GM12878 (cell line): ENCODE measurements at regions not wholly inside any gene's neighbourhood (a gene's known extent, or its start where the extent isn't known, plus 50 kb on each side); places are given as distances from the start of the nearest gene placed in this dataset.

ENCODE experiments used
- ATAC-seq: fragments of 200-7000 bp; cut with Tn5 transposase; 3 replicates; pipeline ENCODE4 v1.9.1; 2020; ENCODE audit warnings: mild to moderate bottlenecking, moderate library complexity
- BruUV-seq: library from RNA; stranded (reverse); fragments of 400-500 nt; replicated peaks from 2 replicates; lab custom pipeline; 2021; lab: Mats Ljungman, UMichigan
- CTCF ChIA-PET: fragments of 300-600 bp; sonication (Branson Sonifier 250); formaldehyde crosslinking; extraction: SDS; loops from one replicate; lab custom pipeline; 2021; ENCODE audit warnings: inconsistent platforms; lab: Yijun Ruan, JAX
- POLR2A ChIA-PET: fragments of 350-600 bp; formaldehyde crosslinking; extraction: SDS; loops from one replicate; lab custom pipeline; 2021; ENCODE audit warnings: inconsistent platforms; lab: Charles Lee
- RAD21 ChIA-PET: fragments of 300-600 bp; sonication (Branson Sonifier 250); formaldehyde crosslinking; loops from one replicate; lab custom pipeline; 2023; ENCODE audit warnings: antibody characterized with exemption; ENCODE audit not compliant: unreplicated experiment; lab: Charles Lee
- SMC1A ChIA-PET: fragments of 300-600 bp; sonication (Branson Sonifier 250); formaldehyde crosslinking; loops from one replicate; lab custom pipeline; 2023; ENCODE audit not compliant: unreplicated experiment, uncharacterized antibody; lab: Charles Lee
- DNase-seq: peaks from one replicate; pipeline ENCODE4 v3.0.0-alpha.2; 2011; ENCODE audit warnings: low read depth, low spot score
- FAIRE-seq: peaks from 3 replicates; lab custom pipeline; 2011; peaks lifted over from hg19 to GRCh38; lab: Jason Lieb, UNC
- H2AFZ ChIP-seq: 2 replicates; pipeline ENCODE4 v1.6.0; 2011; ENCODE audit warnings: low read depth, low read length, control low read depth; ENCODE audit not compliant: control insufficient read depth
- H3K27ac ChIP-seq: 2 replicates; pipeline ENCODE4 v1.5.1; 2011; ENCODE audit warnings: control low read depth; ENCODE audit not compliant: control insufficient read depth, insufficient read depth
- H3K27me3 ChIP-seq, 2 experiments: replicated peaks in 1 of 2; 2 replicates each; pipeline versions ENCODE4 v1.6.0 to v1.6.1; 2011; ENCODE audit warnings: low read length in 1 of 2; ENCODE audit not compliant: control insufficient read depth in 2 of 2, insufficient read depth in 2 of 2
- H3K36me3 ChIP-seq, 2 experiments: 2 replicates each; pipeline ENCODE4 v1.5.1; 2011; ENCODE audit warnings: low read length in 1 of 2; ENCODE audit not compliant: control insufficient read depth in 2 of 2, insufficient read depth in 2 of 2
- H3K4me1 ChIP-seq: 2 replicates; pipeline ENCODE4 v1.6.1; 2011; ENCODE audit warnings: mild to moderate bottlenecking, low read length, moderate library complexity, mixed read lengths; ENCODE audit not compliant: control insufficient read depth, insufficient read depth
- H3K4me2 ChIP-seq: 2 replicates; pipeline ENCODE4 v1.6.0; 2011; ENCODE audit warnings: control low read depth; ENCODE audit not compliant: control insufficient read depth, insufficient read depth
- H3K4me3 ChIP-seq: fragments of 200-600 bp; sonication (generic); 2 replicates; pipeline ENCODE4 v1.5.1; 2016
- H3K79me2 ChIP-seq: 2 replicates; pipeline ENCODE4 v1.6.0; 2011; ENCODE audit warnings: low read length; ENCODE audit not compliant: control insufficient read depth, insufficient read depth
- H3K9ac ChIP-seq: 2 replicates; pipeline ENCODE4 v1.8.0; 2011; ENCODE audit warnings: low read length, control low read depth, mixed read lengths; ENCODE audit not compliant: control insufficient read depth, insufficient read depth
- H3K9me3 ChIP-seq: replicated peaks from 3 replicates; pipeline ENCODE4 v1.5.1; 2011; ENCODE audit warnings: mild to moderate bottlenecking, low read length; ENCODE audit not compliant: control insufficient read depth, insufficient read depth
- H4K20me1 ChIP-seq: 2 replicates; pipeline ENCODE4 v1.6.0; 2011; ENCODE audit not compliant: control insufficient read depth, insufficient read depth
- BACH1 ChIP-seq: fragments of 450-650 bp; IDR thresholded peaks from 2 replicates; pipeline ENCODE4 v1.6.1; 2017; ENCODE audit warnings: mild to moderate bottlenecking, borderline replicate concordance
- CHD1 ChIP-seq: IDR thresholded peaks from 2 replicates; pipeline ENCODE4 v1.6.1; 2012; ENCODE audit warnings: low read depth, low read length, improper control_type of control experiment
- ELK1 ChIP-seq: IDR thresholded peaks from 2 replicates; pipeline ENCODE4 v1.6.1; 2012; ENCODE audit warnings: low read depth, low read length, improper control_type of control experiment
- ESRRA ChIP-seq: IDR thresholded peaks from 2 replicates; pipeline ENCODE4 v1.6.1; 2012; ENCODE audit warnings: mild to moderate bottlenecking, low read length, improper control_type of control experiment
- ETV6 ChIP-seq, 2 experiments: fragments of 450-650 bp in 1 of 2; IDR thresholded peaks in 1 of 2; conservative IDR thresholded peaks in 1 of 2; 2 replicates each; pipeline ENCODE4 v1.6.1; 2014; ENCODE audit warnings: antibody characterized with exemption in 1 of 2, borderline replicate concordance in 1 of 2, low read depth in 1 of 2, mild to moderate bottlenecking in 1 of 2, moderate library complexity in 1 of 2
- EZH2 ChIP-seq: IDR thresholded peaks from 2 replicates; pipeline ENCODE4 v1.6.1; 2012; ENCODE audit warnings: low read depth, mild to moderate bottlenecking, control low read depth, inconsistent platforms, low read length, borderline replicate concordance; ENCODE audit not compliant: control insufficient read depth
- HDGF ChIP-seq: fragments of 450-650 bp; IDR thresholded peaks from 2 replicates; pipeline ENCODE4 v1.6.1; 2016; ENCODE audit warnings: antibody characterized with exemption
- JUNB ChIP-seq: IDR thresholded peaks from 2 replicates; pipeline ENCODE4 v1.6.1; 2016; ENCODE audit warnings: antibody characterized with exemption, mild to moderate bottlenecking
- NFYA ChIP-seq: IDR thresholded peaks from 2 replicates; pipeline ENCODE4 v1.6.1; 2011; ENCODE audit warnings: low read depth, mild to moderate bottlenecking, low read length, improper control_type of control experiment, borderline replicate concordance
- ZBTB11 ChIP-seq: fragments of 450-650 bp; formaldehyde crosslinking; IDR thresholded peaks from 2 replicates; pipeline ENCODE4 v1.5.0; 2022; ENCODE audit warnings: mild to moderate bottlenecking, missing genetic modification characterization
- ZNF207 ChIP-seq: fragments of 450-650 bp; IDR thresholded peaks from 2 replicates; pipeline ENCODE4 v1.6.1; 2014; ENCODE audit warnings: antibody characterized with exemption, mild to moderate bottlenecking, borderline replicate concordance
- ZNF24 ChIP-seq: fragments of 450-650 bp; IDR thresholded peaks from 2 replicates; pipeline ENCODE4 v1.6.1; 2017; ENCODE audit warnings: antibody characterized with exemption, mild to moderate bottlenecking
- WGBS: methylation state at CpG from one replicate; pipeline ENCODE4 v1.1.6; 2016; ENCODE audit warnings: low lambda C conversion rate; ENCODE audit not compliant: insufficient replicate concordance, insufficient coverage; ENCODE audit errors: missing lambda C conversion rate; 5-methylcytosine and 5-hydroxymethylcytosine counted together
- in situ Hi-C: fragments of 300-500 bp; cut with MboI; formaldehyde crosslinking; loops from 9 replicates; pipeline ENCODE4 v1.14.3; 2018; ENCODE audit warnings: mixed read lengths
- intact Hi-C: fragments of 100-400 bp; cut with micrococcal nuclease; formaldehyde crosslinking; loops from one replicate; pipeline ENCODE4 v1.14.2; 2022; ENCODE audit not compliant: unreplicated experiment

- H2AFZ ChIP-seq = no peak overlapping the region
- intact Hi-C loops = no loop called here
- H4K20me1 ChIP-seq = no peaks in the 10 kb centered on the region
- H3K27ac ChIP-seq = no peak overlapping the region
- no peak overlapping the region for H3K9ac ChIP-seq
- TF ChIP-seq ETV6 (conservative IDR thresholded peaks at IDR 0.05 in 1 of 2, IDR thresholded peaks at IDR 0.05 in 1 of 2; ENCODE audit: borderline replicate concordance in 1 of 2, low read depth in 1 of 2) = no peak
- TF ChIP-seq ELK1 = no peak
- TF ChIP-seq BACH1 = no peak
- no peak for TF ChIP-seq ZNF24
- no peak for TF ChIP-seq HDGF
- TF ChIP-seq JUNB = no peak
- TF ChIP-seq CHD1 = no peak
- no peak for TF ChIP-seq ESRRA
- TF ChIP-seq NFYA = no peak
- no peak for TF ChIP-seq EZH2
- TF ChIP-seq ZBTB11 = no peak
- no peak for TF ChIP-seq ZNF207
- RAD21 ChIA-PET = no interaction called here
- no peaks in the 10 kb centered on the region for H3K79me2 ChIP-seq
- SMC1A ChIA-PET = interaction anchor here (1.2 kb wide), 1 partner anchor 8 kb away, joined by 3 read pairs; no protein-coding TSS in a partner anchor
- POLR2A ChIA-PET = no interaction called here
- CTCF ChIA-PET = interaction anchor here (0.9 kb wide), 1 partner anchor 38 kb away, joined by 3 read pairs; no protein-coding TSS in a partner anchor
- H3K9me3 ChIP-seq = no peaks in the 10 kb centered on the region
- 91% methylated on average over 5 of the region's 5 CpGs for WGBS
- BruUV-seq = no TSS peak
- no peaks in the 10 kb centered on the region for H3K4me1 ChIP-seq
- DNase-seq = no peak
- FAIRE-seq = no peak
- no peak overlapping the region for H3K4me3 ChIP-seq
- no peak for ATAC-seq
- no peaks in the 10 kb centered on the region for H3K27me3 ChIP-seq
- no peaks in the 10 kb centered on the region for H3K36me3 ChIP-seq
- in situ Hi-C loops = no loop called here
- no peak overlapping the region for H3K4me2 ChIP-seq
Observed at GRCh38 chr20:19018881-19019280, 193.6 kb upstream of the SLC24A3 start.
